Fibroblast of mammary gland (primary cell): ENCODE measurements at regions not wholly inside any gene's neighbourhood (a gene's known extent, or its start where the extent isn't known, plus 50 kb on each side); places are given as distances from the start of the nearest gene placed in this dataset.

Source experiments
- DNase-seq: peaks from one replicate; pipeline ENCODE4 v3.0.0-alpha.2; 2010; ENCODE audit warnings: low read depth
- H3K4me3 ChIP-seq: 2 replicates; pipeline ENCODE4 v1.5.1; 2011; ENCODE audit warnings: low read depth, mild to moderate bottlenecking, low read length, moderate library complexity; ENCODE audit not compliant: control insufficient read depth
- CTCF ChIP-seq: conservative IDR thresholded peaks from 2 replicates; pipeline ENCODE4 v1.5.1; 2011; ENCODE audit warnings: low read depth, low read length, inconsistent platforms; ENCODE audit not compliant: control insufficient read depth, insufficient read depth

GRCh38 chr7:17236171-17236570, 62.3 kb upstream of the AHR start:
- DNase-seq, result no peak
- no peak overlapping the region for H3K4me3 ChIP-seq
- no peak for TF ChIP-seq CTCF

GRCh38 chr7:17236603-17237002, 61.8 kb upstream of the AHR start:
- peak; percentile 68 for DNase-seq
- no peak for TF ChIP-seq CTCF
- H3K4me3 ChIP-seq, result no peak overlapping the region

GRCh38 chr7:17239046-17239445, 59.4 kb upstream of the AHR start:
- TF ChIP-seq CTCF, result no peak
- DNase-seq, result no peak
- no peak overlapping the region for H3K4me3 ChIP-seq

- peak; percentile 47 for DNase-seq
- no peak overlapping the region for H3K4me3 ChIP-seq
- TF ChIP-seq CTCF, result no peak
These were observed 58.5 kb upstream of the AHR start for GRCh38 chr7:17239683-17240521.

- no peak for TF ChIP-seq CTCF
- DNase-seq, result no peak
- H3K4me3 ChIP-seq, result no peak overlapping the region
These were observed 55.9 kb upstream of the AHR start for GRCh38 chr7:17242504-17242903.

GRCh38 chr7:17244786-17245185, 53.7 kb upstream of the AHR start:
- TF ChIP-seq CTCF, result no peak
- H3K4me3 ChIP-seq, result no peak overlapping the region
- DNase-seq, result no peak
